A673 (cell line): ENCODE measurements at regions not wholly inside any gene's neighbourhood (a gene's known extent, or its start where the extent isn't known, plus 50 kb on each side); places are given as distances from the start of the nearest gene placed in this dataset.

Source experiments
- BruUV-seq: library from RNA; stranded (reverse); fragments of 400-500 nt; replicated peaks from 2 replicates; lab custom pipeline; 2021; lab: Mats Ljungman, UMichigan
- CTCF ChIA-PET: fragments of 300-600 bp; sonication (Branson Sonifier 250); formaldehyde crosslinking; loops from one replicate; lab custom pipeline; 2022; ENCODE audit warnings: antibody characterized with exemption; lab: Charles Lee
- POLR2A ChIA-PET: fragments of 300-600 bp; sonication (Branson Sonifier 250); formaldehyde crosslinking; loops from one replicate; lab custom pipeline; 2022; ENCODE audit warnings: antibody characterized with exemption; ENCODE audit not compliant: low non-redundant PET; lab: Charles Lee
- DNase-seq: peaks from one replicate; pipeline ENCODE4 v3.0.0-alpha.2; 2015; ENCODE audit warnings: low spot score
- H3K27ac ChIP-seq: fragments of 200-600 bp; sonication (generic); 2 replicates; pipeline ENCODE4 v1.5.1; 2016; ENCODE audit warnings: mixed run types, low read depth, mild to moderate bottlenecking, mixed read lengths, antibody characterized with exemption, low read length; ENCODE audit not compliant: poor library complexity, severe bottlenecking
- H3K27me3 ChIP-seq: fragments of 200-600 bp; sonication (generic); replicated peaks from 2 replicates; pipeline ENCODE4 v1.6.1; 2017; ENCODE audit warnings: mixed run types, low read depth, mild to moderate bottlenecking, mixed read lengths, antibody characterized with exemption, low read length; ENCODE audit not compliant: insufficient read depth, poor library complexity
- H3K36me3 ChIP-seq: fragments of 200-600 bp; sonication (generic); 2 replicates; pipeline ENCODE4 v1.6.1; 2016; ENCODE audit warnings: mixed run types, mild to moderate bottlenecking, mixed read lengths, antibody characterized with exemption, low read length; ENCODE audit not compliant: insufficient read depth, poor library complexity, severe bottlenecking
- H3K4me1 ChIP-seq: fragments of 200-600 bp; sonication (generic); 2 replicates; pipeline ENCODE4 v1.6.1; 2017; ENCODE audit warnings: mixed run types, mild to moderate bottlenecking, mixed read lengths, antibody characterized with exemption, low read length; ENCODE audit not compliant: insufficient read depth, poor library complexity, severe bottlenecking
- H3K4me3 ChIP-seq: fragments of 200-600 bp; sonication (generic); 2 replicates; pipeline ENCODE4 v1.5.1; 2016; ENCODE audit warnings: low read depth, mixed run types, mild to moderate bottlenecking, mixed read lengths, low read length; ENCODE audit not compliant: poor library complexity, severe bottlenecking
- H3K9me3 ChIP-seq: fragments of 200-600 bp; sonication (generic); 2 replicates; pipeline ENCODE4 v1.6.1; 2016; ENCODE audit warnings: mixed run types, low read depth, mild to moderate bottlenecking, mixed read lengths, antibody characterized with exemption, low read length; ENCODE audit not compliant: poor library complexity, severe bottlenecking
- CTCF ChIP-seq: fragments of 300-800, 200-600 bp; sonication (generic); conservative IDR thresholded peaks from 2 replicates; pipeline ENCODE4 v1.5.1; 2017; ENCODE audit warnings: low read depth, mild to moderate bottlenecking, antibody characterized with exemption, low read length, moderate library complexity, mixed read lengths
- EZH2 ChIP-seq: fragments of 200-600 bp; sonication (generic); IDR thresholded peaks from 2 replicates; pipeline ENCODE4 v1.6.1; 2017; ENCODE audit warnings: borderline replicate concordance, low read depth, mild to moderate bottlenecking, mixed read lengths, antibody characterized with exemption, low read length; ENCODE audit not compliant: poor library complexity, severe bottlenecking
- intact Hi-C: fragments of 100-400 bp; cut with micrococcal nuclease; formaldehyde crosslinking; loops from one replicate; pipeline ENCODE4 v1.10.0; 2022; ENCODE audit not compliant: unreplicated experiment

GRCh38 chr16:66196770-66197169 lies 169.7 kb upstream of the CDH5 start:
- POLR2A ChIA-PET, result no interaction called here
- H3K36me3 ChIP-seq, result no peaks in the 10 kb centered on the region
- CTCF ChIA-PET, result no interaction called here
- no peak overlapping the region for H3K27ac ChIP-seq
- H3K4me1 ChIP-seq, result no peaks in the 10 kb centered on the region
- H3K4me3 ChIP-seq, result no peak overlapping the region
- no TSS peak for BruUV-seq
- intact Hi-C loops, result no loop called here
- DNase-seq, result no peak
- H3K9me3 ChIP-seq, result no peaks in the 10 kb centered on the region
- no peaks in the 10 kb centered on the region for H3K27me3 ChIP-seq
- TF ChIP-seq CTCF, result no peak
- TF ChIP-seq EZH2, result no peak

GRCh38 chr16:66194866-66195265 lies 171.6 kb upstream of the CDH5 start:
- Histone ChIP-seq H3K4me3 (no peak overlapping the region), H3K4me1 (peaks cover 1% of the 10 kb centered on the region), H3K27ac (no peak overlapping the region), H3K9me3 (no peaks in the 10 kb centered on the region), H3K36me3 (no peaks in the 10 kb centered on the region), H3K27me3 (no peaks in the 10 kb centered on the region)
- POLR2A ChIA-PET, result no interaction called here
- no TSS peak for BruUV-seq
- DNase-seq, result no peak
- intact Hi-C loops, result no loop called here
- no peak for TF ChIP-seq CTCF
- no peak for TF ChIP-seq EZH2
- CTCF ChIA-PET, result no interaction called here

- DNase-seq, result no peak
- BruUV-seq, result no TSS peak
- Histone ChIP-seq H3K4me3 (no peak overlapping the region), H3K4me1 (peaks cover 9% of the 10 kb centered on the region), H3K27me3 (no peaks in the 10 kb centered on the region), H3K36me3 (no peaks in the 10 kb centered on the region), H3K9me3 (no peaks in the 10 kb centered on the region), H3K27ac (no peak overlapping the region)
- intact Hi-C loops, result no loop called here
- ChIA-PET CTCF (no interaction called here), POLR2A (no interaction called here)
- TF ChIP-seq CTCF (no peak), EZH2 (no peak)
Measured at GRCh38 chr16:66193543-66194229, 172.8 kb upstream of the CDH5 start.
